ENCODE measurements at regions not wholly inside any gene's neighbourhood (a gene's known extent, or its start where the extent isn't known, plus 50 kb on each side); places are given as distances from the start of the nearest gene placed in this dataset.
"Not testable (repeated sequence)": the region's sequence is repeated elsewhere in the genome, so short reads cannot be mapped to it uniquely, and the experiment has no call there.

GRCh38 chr9:91512235-91512634 is 88.6 kb upstream of the NFIL3 start:
- H3K4me3 ChIP-seq (ENCODE audit: low read depth, low read length); DNase-seq (ENCODE audit: low read depth): not testable (repeated sequence)

GRCh38 chr9:91503673-91504081 is 80.0 kb upstream of the NFIL3 start:
- DNase-seq (ENCODE audit: low read depth): no peak

GRCh38 chr9:91502913-91503672 is 79.5 kb upstream of the NFIL3 start:
- no peak for DNase-seq (ENCODE audit: low read depth)
- H3K4me3 ChIP-seq (ENCODE audit: low read depth, low read length): no peak overlapping the region
- TF ChIP-seq CTCF (conservative IDR thresholded peaks at IDR 0.05; ENCODE audit: low read depth, low read length): no peak

More at GRCh38 chr9:91503673-91504081, 80.0 kb upstream of the NFIL3 start:
- no peak overlapping the region for H3K4me3 ChIP-seq (ENCODE audit: low read depth, low read length)
- TF ChIP-seq CTCF (conservative IDR thresholded peaks at IDR 0.05; ENCODE audit: low read depth, low read length): no peak

GRCh38 chr9:91502475-91502874 is 78.8 kb upstream of the NFIL3 start:
- no peak for DNase-seq (ENCODE audit: low read depth)
- H3K4me3 ChIP-seq (ENCODE audit: low read depth, low read length): no peak overlapping the region
- no peak for TF ChIP-seq CTCF (conservative IDR thresholded peaks at IDR 0.05; ENCODE audit: low read depth, low read length)

- H3K4me3 ChIP-seq (ENCODE audit: low read depth, low read length): no peak overlapping the region
- peak; percentile 7 for DNase-seq (ENCODE audit: low read depth)
- no peak for TF ChIP-seq CTCF (conservative IDR thresholded peaks at IDR 0.05; ENCODE audit: low read depth, low read length)
Observed at GRCh38 chr9:91500509-91501014, 76.9 kb upstream of the NFIL3 start.

GRCh38 chr9:91496351-91496750 is 72.7 kb upstream of the NFIL3 start:
- TF ChIP-seq CTCF (conservative IDR thresholded peaks at IDR 0.05; ENCODE audit: low read depth, low read length): no peak
- no peak for DNase-seq (ENCODE audit: low read depth)
- no peak overlapping the region for H3K4me3 ChIP-seq (ENCODE audit: low read depth, low read length)

- DNase-seq (ENCODE audit: low read depth): no peak
- TF ChIP-seq CTCF (conservative IDR thresholded peaks at IDR 0.05; ENCODE audit: low read depth, low read length): no peak
- no peak overlapping the region for H3K4me3 ChIP-seq (ENCODE audit: low read depth, low read length)
Observed at GRCh38 chr9:91495450-91495849, 71.8 kb upstream of the NFIL3 start.
